Panc1 (cell line): ENCODE measurements at regions not wholly inside any gene's neighbourhood (a gene's known extent, or its start where the extent isn't known, plus 50 kb on each side); places are given as distances from the start of the nearest gene placed in this dataset.

Experiments
- ATAC-seq: fragments of 200-7000 bp; cut with Tn5 transposase; 2 replicates; pipeline ENCODE4 v1.9.1; 2020; ENCODE audit warnings: mild to moderate bottlenecking, moderate library complexity
- BruUV-seq: library from RNA; stranded (reverse); fragments of 400-500 nt; replicated peaks from 2 replicates; lab custom pipeline; 2021; lab: Mats Ljungman, UMichigan
- CTCF ChIA-PET: fragments of 300-600 bp; sonication (Branson Sonifier 250); formaldehyde crosslinking; loops from one replicate; lab custom pipeline; 2022; ENCODE audit warnings: antibody characterized with exemption; lab: Charles Lee
- POLR2A ChIA-PET: fragments of 300-600 bp; sonication (Branson Sonifier 250); formaldehyde crosslinking; loops from one replicate; lab custom pipeline; 2022; ENCODE audit warnings: antibody characterized with exemption; lab: Charles Lee
- DNase-seq: peaks from one replicate; pipeline ENCODE4 v3.0.0-alpha.2; 2010; ENCODE audit warnings: low read depth, low spot score
- H3K27ac ChIP-seq: 2 replicates; pipeline ENCODE4 v1.5.1; 2011; ENCODE audit warnings: mild to moderate bottlenecking, low read length, inconsistent platforms
- H3K27me3 ChIP-seq: fragments of 200-500 bp; sonication (Bioruptor generic); 2 replicates; pipeline ENCODE4 v1.6.0; 2014; ENCODE audit warnings: low read length, inconsistent platforms; ENCODE audit not compliant: control insufficient read depth, insufficient read depth
- H3K36me3 ChIP-seq: fragments of 200-500 bp; sonication (Bioruptor generic); 2 replicates; pipeline ENCODE4 v1.5.1; 2014; ENCODE audit warnings: inconsistent platforms, mild to moderate bottlenecking, low read length, moderate library complexity; ENCODE audit not compliant: control insufficient read depth, insufficient read depth
- H3K4me1 ChIP-seq: 2 replicates; pipeline ENCODE4 v1.5.1; 2011; ENCODE audit warnings: inconsistent platforms, mild to moderate bottlenecking, low read length, moderate library complexity; ENCODE audit not compliant: control insufficient read depth, insufficient read depth
- H3K4me3 ChIP-seq, 2 experiments: 2 replicates each; pipeline ENCODE4 v1.5.1; 2011 to 2012; ENCODE audit warnings: low read depth in 2 of 2, low read length in 2 of 2, mild to moderate bottlenecking in 2 of 2, inconsistent platforms in 1 of 2, moderate library complexity in 1 of 2
- H3K9me3 ChIP-seq: fragments of 200-500 bp; sonication (Bioruptor generic); 2 replicates; pipeline ENCODE4 v1.5.1; 2014; ENCODE audit warnings: low read depth, mild to moderate bottlenecking, inconsistent platforms, low read length, moderate library complexity; ENCODE audit not compliant: control insufficient read depth, insufficient read depth
- CTCF ChIP-seq: fragments of 450-650 bp; IDR thresholded peaks from 2 replicates; pipeline ENCODE4 v1.5.1; 2017; ENCODE audit warnings: mild to moderate bottlenecking
- POLR2AphosphoS5 ChIP-seq: IDR thresholded peaks from 2 replicates; pipeline ENCODE4 v1.6.1; 2012; ENCODE audit warnings: mild to moderate bottlenecking, low read depth, low read length, moderate library complexity
- REST ChIP-seq, 2 experiments: IDR thresholded peaks; 2 replicates each; pipeline ENCODE4 v1.6.1; 2011 to 2012; ENCODE audit warnings: low read depth in 2 of 2, control low read depth in 1 of 2, low read length in 1 of 2, mild to moderate bottlenecking in 1 of 2, moderate library complexity in 1 of 2; ENCODE audit not compliant: insufficient read depth in 1 of 2
- SIN3A ChIP-seq: IDR thresholded peaks from 2 replicates; pipeline ENCODE4 v1.6.1; 2012; ENCODE audit warnings: low read depth, mild to moderate bottlenecking, low read length, moderate library complexity, borderline replicate concordance; ENCODE audit not compliant: insufficient read depth
- TCF7L2 ChIP-seq: IDR thresholded peaks from 2 replicates; pipeline ENCODE4 v1.6.1; 2011; ENCODE audit warnings: mild to moderate bottlenecking, low read depth, low read length, inconsistent platforms
- in situ Hi-C: cut with HindIII; loops from 2 replicates; pipeline ENCODE4 v1.10.0; 2016; ENCODE audit warnings: low sequenced_read_pairs, low pct_unique_long_range_greater_than_20kb
- intact Hi-C: fragments of 100-400 bp; cut with micrococcal nuclease; formaldehyde crosslinking; loops from one replicate; pipeline ENCODE4 v1.10.0; 2022; ENCODE audit not compliant: unreplicated experiment

GRCh38 chr14:98240376-98240775 is 1031.6 kb downstream of the BCL11B start:
- Histone ChIP-seq H3K9me3 (no peaks in the 10 kb centered on the region), H3K4me1 (no peaks in the 10 kb centered on the region), H3K27ac (no peak overlapping the region), H3K36me3 (no peaks in the 10 kb centered on the region), H3K27me3 (no peaks in the 10 kb centered on the region; the same call in 1 of the 2 replicates), H3K4me3 (no peak overlapping the region)
- TF ChIP-seq CTCF (no peak), TCF7L2 (no peak), POLR2AphosphoS5 (no peak), REST (IDR thresholded peaks at IDR 0.05; ENCODE audit: insufficient read depth in 1 of 2, low read depth in 2 of 2, low read length in 1 of 2) (no peak), SIN3A (no peak)
- no peak for DNase-seq
- CTCF ChIA-PET, result no interaction called here
- POLR2A ChIA-PET, result no interaction called here
- intact Hi-C loops, result no loop called here
- no peak for ATAC-seq
- BruUV-seq, result no TSS peak
- in situ Hi-C loops, result no loop called here

- H3K27me3 ChIP-seq, result no peaks in the 10 kb centered on the region; the same call in 1 of the 2 replicates
- ChIA-PET CTCF (no interaction called here), POLR2A (no interaction called here)
- TF ChIP-seq REST (IDR thresholded peaks at IDR 0.05; ENCODE audit: insufficient read depth in 1 of 2, low read depth in 2 of 2, low read length in 1 of 2) (no peak), SIN3A (no peak), POLR2AphosphoS5 (no peak), TCF7L2 (no peak), CTCF (no peak)
- in situ Hi-C loops, result no loop called here
- ATAC-seq (no peak), DNase-seq (no peak)
- BruUV-seq, result no TSS peak
- H3K9me3 ChIP-seq, result no peaks in the 10 kb centered on the region
- H3K4me3 ChIP-seq, result no peak overlapping the region
- no peaks in the 10 kb centered on the region for H3K4me1 ChIP-seq
- intact Hi-C loops, result no loop called here
- no peak overlapping the region for H3K27ac ChIP-seq
- H3K36me3 ChIP-seq, result no peaks in the 10 kb centered on the region
Observed at GRCh38 chr14:98242903-98243302, 1029.1 kb downstream of the BCL11B start.
